Limb (tissue), 2 donors: ENCODE measurements at regions not wholly inside any gene's neighbourhood (a gene's known extent, or its start where the extent isn't known, plus 50 kb on each side); places are given as distances from the start of the nearest gene placed in this dataset.
A peak's percentile ranks its signal among the peaks of the same experiment; 100 is the strongest.

Experiments used
- DNase-seq, 2 donors: peaks; one replicate each; pipeline ENCODE4 v3.0.0-alpha.2; 2016; ENCODE audit errors: extremely low spot score in 2 of 2

GRCh38 chr3:59698091-59698490 lies 648.3 kb upstream of the CFAP20DC start:
- DNase-seq = no peak

GRCh38 chr3:59696783-59697182 lies 647.0 kb upstream of the CFAP20DC start:
- no peak for DNase-seq

- DNase-seq = no peak
Observed at GRCh38 chr3:59695860-59696259, 646.0 kb upstream of the CFAP20DC start.

GRCh38 chr3:59692117-59692516 lies 642.3 kb upstream of the CFAP20DC start:
- DNase-seq = no peak

GRCh38 chr3:59690886-59691285 lies 641.1 kb upstream of the CFAP20DC start:
- no peak for DNase-seq

- DNase-seq = no peak
Observed at GRCh38 chr3:59688636-59689035, 638.8 kb upstream of the CFAP20DC start.

- no peak for DNase-seq
Observed at GRCh38 chr3:59685432-59685831, 635.6 kb upstream of the CFAP20DC start.

- DNase-seq = no peak
Observed at GRCh38 chr3:59684766-59685165, 634.9 kb upstream of the CFAP20DC start.

GRCh38 chr3:59680919-59681318 lies 631.1 kb upstream of the CFAP20DC start:
- DNase-seq = peak in 1 of 2 donors; percentile 32

- no peak for DNase-seq
Observed at GRCh38 chr3:59677747-59678702, 628.2 kb upstream of the CFAP20DC start.

GRCh38 chr3:59675495-59675894 lies 625.7 kb upstream of the CFAP20DC start:
- no peak for DNase-seq

GRCh38 chr3:59663076-59663850 lies 613.4 kb upstream of the CFAP20DC start:
- no peak for DNase-seq

GRCh38 chr3:59660852-59661625 lies 611.2 kb upstream of the CFAP20DC start:
- DNase-seq = no peak

- no peak for DNase-seq
Observed at GRCh38 chr3:59660376-59660775, 610.6 kb upstream of the CFAP20DC start.

GRCh38 chr3:59659755-59660154 lies 609.9 kb upstream of the CFAP20DC start:
- no peak for DNase-seq

- DNase-seq = no peak
Observed at GRCh38 chr3:59658866-59659265, 609.0 kb upstream of the CFAP20DC start.

GRCh38 chr3:59658274-59658673 lies 608.4 kb upstream of the CFAP20DC start:
- DNase-seq = no peak

- no peak for DNase-seq
Observed at GRCh38 chr3:59655418-59656015, 605.7 kb upstream of the CFAP20DC start.

- DNase-seq = no peak
Observed at GRCh38 chr3:59654480-59655417, 604.9 kb upstream of the CFAP20DC start.

GRCh38 chr3:59654123-59654479 lies 604.3 kb upstream of the CFAP20DC start:
- DNase-seq = peak in 1 of 2 donors; percentile 61
